ENCODE measurements at regions not wholly inside any gene's neighbourhood (a gene's known extent, or its start where the extent isn't known, plus 50 kb on each side); places are given as distances from the start of the nearest gene placed in this dataset.

DNA sequence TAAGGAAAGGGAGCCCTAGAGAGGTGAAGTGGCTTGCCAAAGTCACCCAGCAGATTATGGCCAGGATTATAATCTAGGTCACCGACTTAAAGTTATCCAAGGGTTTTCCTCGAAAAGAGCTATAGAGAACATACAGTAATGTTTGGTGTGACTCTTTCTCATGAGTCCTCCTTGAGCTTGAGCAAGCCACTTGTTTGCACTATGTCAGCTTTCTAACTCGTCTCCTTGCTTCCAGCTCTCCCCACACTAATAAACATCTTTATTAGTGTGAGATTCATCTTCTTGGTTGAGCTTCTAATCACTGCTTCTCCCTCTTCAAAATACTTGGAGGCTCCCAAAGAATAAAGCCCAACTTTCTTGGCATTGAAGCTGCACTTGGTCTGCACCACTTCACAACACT is 390.0 kb upstream of the USP24 start:
- no peak overlapping the region for H4K5ac ChIP-seq (ENCODE audit: insufficient read length, low read depth, low read length)
- peaks cover 7 to 21% (median 12%) of the 10 kb centered on the region in 3 experiments; a peak in 6 of 7 replicates for H3K36me3 Mint-ChIP-seq (ENCODE audit: insufficient read depth in 1 of 3, low read depth in 3 of 3)
- H3K4me2 ChIP-seq (ENCODE audit: insufficient read depth, insufficient read length, low read length): no peak overlapping the region
- H2AK5ac ChIP-seq (ENCODE audit: insufficient read length, low read length): no peak overlapping the region
- H3K4me3 Mint-ChIP-seq: no peak overlapping the region
- no peak overlapping the region for H3K14ac ChIP-seq (ENCODE audit: insufficient read depth, low read length)
- no peak overlapping the region for H3K4ac ChIP-seq (ENCODE audit: low read depth, low read length)
- no peak overlapping the region for H2BK20ac ChIP-seq (ENCODE audit: low read depth, low read length, poor library complexity, severe bottlenecking)
- no peak overlapping the region for H3K56ac ChIP-seq (ENCODE audit: insufficient read length, low read depth, low read length)
- H4K91ac ChIP-seq (ENCODE audit: insufficient read length, low read depth, low read length): no peak overlapping the region
- H3K27me3 ChIP-seq (ENCODE audit: insufficient read depth, low read length): no peaks in the 10 kb centered on the region
- H4K8ac ChIP-seq (replicated peaks; ENCODE audit: insufficient read length, low read depth, low read length): no peak overlapping the region
- no CpG with 5 or more reads among the region's 3 CpGs for WGBS (ENCODE audit: extremely low coverage, insufficient read length, low lambda C conversion rate)
- no peaks in the 10 kb centered on the region for H3K79me2 ChIP-seq (ENCODE audit: insufficient read depth, low read length)
- H3K18ac ChIP-seq (ENCODE audit: insufficient read length, low read depth, low read length): no peak overlapping the region
- H3K27ac Mint-ChIP-seq: no peak overlapping the region
- no peak overlapping the region for H3K27ac ChIP-seq (ENCODE audit: insufficient read length, low read depth, low read length)
- no peak overlapping the region for H2BK12ac ChIP-seq (ENCODE audit: insufficient read length, low read depth, low read length)
- H3K9me3 ChIP-seq (ENCODE audit: control insufficient read depth, low read depth, low read length): peaks cover 6% of the 10 kb centered on the region
- no peak overlapping the region for H2BK15ac ChIP-seq (ENCODE audit: low read depth, low read length)
- no peak overlapping the region for H3T11ph ChIP-seq (ENCODE audit: low read length)
- no peak overlapping the region for H2AFZ ChIP-seq (ENCODE audit: low read length)
- H3K79me1 ChIP-seq (ENCODE audit: insufficient read depth, low read depth, low read length, poor library complexity, severe bottlenecking): no peaks in the 10 kb centered on the region
- peaks cover 24% of the 10 kb centered on the region in 2 experiments for H3K9me3 Mint-ChIP-seq
- H3K9ac ChIP-seq (ENCODE audit: extremely low read depth, insufficient read length, low read length): no peak overlapping the region
- H4K20me1 ChIP-seq (ENCODE audit: control insufficient read depth, insufficient read depth, insufficient read length): no peaks in the 10 kb centered on the region
- no peaks in the 10 kb centered on the region for H3K23me2 ChIP-seq (ENCODE audit: insufficient read length, low read depth, low read length, poor library complexity, severe bottlenecking)
- TF ChIP-seq CTCF (conservative IDR thresholded peaks at IDR 0.05): no peak
- no peaks in the 10 kb centered on the region for H3K27me3 Mint-ChIP-seq (ENCODE audit: low read depth)
- H2BK120ac ChIP-seq (ENCODE audit: low read depth, low read length, poor library complexity, severe bottlenecking): no peak overlapping the region
- peaks cover 2 to 5% of the 10 kb centered on the region in 2 experiments; a peak in 3 of 4 replicates for H3K4me1 Mint-ChIP-seq
- H3K4me1 ChIP-seq (ENCODE audit: insufficient read depth, low read length): no peaks in the 10 kb centered on the region
- no peak overlapping the region for H3K23ac ChIP-seq (ENCODE audit: insufficient read length, low read depth, low read length)
- no peak for DNase-seq
- no peak overlapping the region for H2BK5ac ChIP-seq (ENCODE audit: insufficient read length, low read length)

Data from H9 (cell line).